ENCODE measurements at regions not wholly inside any gene's neighbourhood (a gene's known extent, or its start where the extent isn't known, plus 50 kb on each side); places are given as distances from the start of the nearest gene placed in this dataset.

GRCh38 chr5:3375586-3376311 is 219.9 kb upstream of the IRX1 start:
- Histone ChIP-seq H3F3A (replicated peaks; ENCODE audit: insufficient read depth) (no peaks in the 10 kb centered on the region), H3K9me2 (no peaks in the 10 kb centered on the region)
- DNase-seq = no peak

GRCh38 chr5:3373391-3373790 is 222.2 kb upstream of the IRX1 start:
- no peak overlapping the region for H3K4me2 ChIP-seq
- no peaks in the 10 kb centered on the region for H3K4me1 ChIP-seq (ENCODE audit: control insufficient read depth in 1 of 2, insufficient read depth in 2 of 2, low read depth in 1 of 2, low read length in 1 of 2)
- no peak for TF ChIP-seq EP300 (IDR thresholded peaks at IDR 0.05; ENCODE audit: borderline replicate concordance in 1 of 2, low read depth in 1 of 2, low read length in 1 of 2)
- no peak for TF ChIP-seq NFIC (IDR thresholded peaks at IDR 0.05; ENCODE audit: borderline replicate concordance)
- TF ChIP-seq USF2 (IDR thresholded peaks at IDR 0.05; ENCODE audit: borderline replicate concordance, low read depth, low read length) = no peak
- TF ChIP-seq RAD21 (IDR thresholded peaks at IDR 0.05; ENCODE audit: low read length) = no peak
- no peak for TF ChIP-seq NRF1 (IDR thresholded peaks at IDR 0.05; ENCODE audit: low read depth, low read length)
- TF ChIP-seq RCOR1 (IDR thresholded peaks at IDR 0.05; ENCODE audit: low read length) = no peak
- TF ChIP-seq GATA2 (CRISPR knock-in tag; IDR thresholded peaks at IDR 0.05) = no peak
- no peak for TF ChIP-seq IRF3 (IDR thresholded peaks at IDR 0.05; ENCODE audit: low read depth, low read length)
- TF ChIP-seq GABPA (IDR thresholded peaks at IDR 0.05; ENCODE audit: low read depth) = no peak
- no peak for TF ChIP-seq USF1 (IDR thresholded peaks at IDR 0.05; ENCODE audit: borderline replicate concordance, low read depth)
- TF ChIP-seq CTCF (IDR thresholded peaks at IDR 0.05) = no peak
- no peak for TF ChIP-seq MAX (IDR thresholded peaks at IDR 0.05; ENCODE audit: low read depth)
- no peak for TF ChIP-seq TAF1 (IDR thresholded peaks at IDR 0.05; ENCODE audit: borderline replicate concordance, low read depth, low read length)
- no peak for TF ChIP-seq MEF2A (IDR thresholded peaks at IDR 0.05; ENCODE audit: borderline replicate concordance, low read depth)
- no peak for TF ChIP-seq ZBTB33 (IDR thresholded peaks at IDR 0.05; ENCODE audit: borderline replicate concordance, low read depth)
- TF ChIP-seq POLR2AphosphoS5 (IDR thresholded peaks at IDR 0.05; ENCODE audit: low read depth, low read length) = no peak
- ChIA-PET POLR2A (no interaction called here), CTCF (no interaction called here)
- no peak for DNase-seq
- H2AFZ ChIP-seq (ENCODE audit: low read depth) = no peak overlapping the region
- no peaks in the 10 kb centered on the region for H3K9me2 ChIP-seq
- no peaks in the 10 kb centered on the region for H3K36me3 ChIP-seq (replicated peaks in 1 of 2; ENCODE audit: control insufficient read depth in 1 of 2, insufficient read depth in 2 of 2, low read length in 1 of 2)
- no peak overlapping the region for H3K9ac ChIP-seq
- no peak overlapping the region for H3K27ac ChIP-seq (ENCODE audit: low read depth in 2 of 2, low read length in 1 of 2)
- no peaks in the 10 kb centered on the region for H3F3A ChIP-seq (replicated peaks; ENCODE audit: insufficient read depth)
- no peaks in the 10 kb centered on the region for H3K27me3 ChIP-seq (ENCODE audit: insufficient read depth)
- no peak overlapping the region for H3K4me3 ChIP-seq (ENCODE audit: low read depth in 2 of 2, low read length in 1 of 2)
- no peaks in the 10 kb centered on the region for H3K79me2 ChIP-seq (ENCODE audit: insufficient read depth)
- no peaks in the 10 kb centered on the region for H3K9me3 ChIP-seq
- H4K20me1 ChIP-seq (ENCODE audit: insufficient read depth) = no peaks in the 10 kb centered on the region

More at GRCh38 chr5:3375586-3376311, 219.9 kb upstream of the IRX1 start:
- Histone ChIP-seq H3K36me3 (replicated peaks in 1 of 2; ENCODE audit: control insufficient read depth in 1 of 2, insufficient read depth in 2 of 2, low read length in 1 of 2) (no peaks in the 10 kb centered on the region), H3K27me3 (ENCODE audit: insufficient read depth) (no peaks in the 10 kb centered on the region), H3K4me1 (ENCODE audit: control insufficient read depth in 1 of 2, insufficient read depth in 2 of 2, low read depth in 1 of 2, low read length in 1 of 2) (no peaks in the 10 kb centered on the region), H3K27ac (ENCODE audit: low read depth in 2 of 2, low read length in 1 of 2) (no peak overlapping the region), H3K79me2 (ENCODE audit: insufficient read depth) (no peaks in the 10 kb centered on the region), H2AFZ (ENCODE audit: low read depth) (no peak overlapping the region), H3K4me3 (ENCODE audit: low read depth in 2 of 2, low read length in 1 of 2) (no peak overlapping the region), H3K9me3 (no peaks in the 10 kb centered on the region), H3K9ac (no peak overlapping the region), H3K4me2 (no peak overlapping the region), H4K20me1 (ENCODE audit: insufficient read depth) (no peaks in the 10 kb centered on the region)
- ChIA-PET POLR2A (no interaction called here), CTCF (no interaction called here)
- 3% methylated on average over 2 of the region's 2 CpGs for WGBS (ENCODE audit: low lambda C conversion rate)
- TF ChIP-seq EZH2phosphoT487 (IDR thresholded peaks at IDR 0.05; ENCODE audit: borderline replicate concordance, low read depth) (no peak), FOXM1 (IDR thresholded peaks at IDR 0.05; ENCODE audit: low read depth) (no peak)
